ENCODE measurements at regions not wholly inside any gene's neighbourhood (a gene's known extent, or its start where the extent isn't known, plus 50 kb on each side); places are given as distances from the start of the nearest gene placed in this dataset.

GRCh38 chr15:25175033-25175788 lies 220.4 kb downstream of the SNRPN start:
- H3K27ac ChIP-seq (replicated peaks), result no peak overlapping the region
- H3K27me3 ChIP-seq (ENCODE audit: insufficient read depth, poor library complexity, severe bottlenecking), result no peaks in the 10 kb centered on the region
- no peak for TF ChIP-seq POLR2AphosphoS5 (IDR thresholded peaks at IDR 0.05; ENCODE audit: low read depth)
- TF ChIP-seq GABPA (IDR thresholded peaks at IDR 0.05; ENCODE audit: low read depth), result no peak
- TF ChIP-seq REST (IDR thresholded peaks at IDR 0.05; ENCODE audit: insufficient replicate concordance, low read depth), result no peak
- no peak for TF ChIP-seq CTCF (IDR thresholded peaks at IDR 0.05; ENCODE audit: insufficient read depth, low read length)
- no peak for TF ChIP-seq SPI1 (IDR thresholded peaks at IDR 0.05; ENCODE audit: borderline replicate concordance, low read depth)
- H3K4me3 ChIP-seq (replicated peaks; ENCODE audit: insufficient read depth, low read length), result no peak overlapping the region
- DNase-seq (ENCODE audit: low read depth in 1 of 2, low spot score in 1 of 2), result no peak

- H3K27me3 ChIP-seq (ENCODE audit: insufficient read depth, poor library complexity, severe bottlenecking), result no peaks in the 10 kb centered on the region
- no peak overlapping the region for H3K4me3 ChIP-seq (replicated peaks; ENCODE audit: insufficient read depth, low read length)
- no peak overlapping the region for H3K27ac ChIP-seq (replicated peaks)
- no peak for DNase-seq (ENCODE audit: low read depth in 1 of 2, low spot score in 1 of 2)
- TF ChIP-seq SPI1 (IDR thresholded peaks at IDR 0.05; ENCODE audit: borderline replicate concordance, low read depth), result no peak
- no peak for TF ChIP-seq POLR2AphosphoS5 (IDR thresholded peaks at IDR 0.05; ENCODE audit: low read depth)
- TF ChIP-seq GABPA (IDR thresholded peaks at IDR 0.05; ENCODE audit: low read depth), result no peak
- no peak for TF ChIP-seq CTCF (IDR thresholded peaks at IDR 0.05; ENCODE audit: insufficient read depth, low read length)
These were observed 221.2 kb downstream of the SNRPN start for GRCh38 chr15:25175789-25176615.

- TF ChIP-seq REST (IDR thresholded peaks at IDR 0.05; ENCODE audit: insufficient replicate concordance, low read depth) (no peak), GABPA (IDR thresholded peaks at IDR 0.05; ENCODE audit: low read depth) (no peak), CTCF (IDR thresholded peaks at IDR 0.05; ENCODE audit: insufficient read depth, low read length) (no peak)
- Histone ChIP-seq H3K4me3 (replicated peaks; ENCODE audit: insufficient read depth, low read length) (no peak overlapping the region), H3K27me3 (ENCODE audit: insufficient read depth, poor library complexity, severe bottlenecking) (no peaks in the 10 kb centered on the region), H3K27ac (replicated peaks) (no peak overlapping the region)
- DNase-seq (ENCODE audit: low read depth in 1 of 2, low spot score in 1 of 2), result no peak
These were observed 221.8 kb downstream of the SNRPN start for GRCh38 chr15:25176616-25176923.

Data from HL-60 (cell line).